ENCODE measurements at regions not wholly inside any gene's neighbourhood (a gene's known extent, or its start where the extent isn't known, plus 50 kb on each side); places are given as distances from the start of the nearest gene placed in this dataset.
A peak's percentile ranks its signal among the peaks of the same experiment; 100 is the strongest.
"Not testable (repeated sequence)": the region's sequence is repeated elsewhere in the genome, so short reads cannot be mapped to it uniquely, and the experiment has no call there.

- TF ChIP-seq, protein P1, sequence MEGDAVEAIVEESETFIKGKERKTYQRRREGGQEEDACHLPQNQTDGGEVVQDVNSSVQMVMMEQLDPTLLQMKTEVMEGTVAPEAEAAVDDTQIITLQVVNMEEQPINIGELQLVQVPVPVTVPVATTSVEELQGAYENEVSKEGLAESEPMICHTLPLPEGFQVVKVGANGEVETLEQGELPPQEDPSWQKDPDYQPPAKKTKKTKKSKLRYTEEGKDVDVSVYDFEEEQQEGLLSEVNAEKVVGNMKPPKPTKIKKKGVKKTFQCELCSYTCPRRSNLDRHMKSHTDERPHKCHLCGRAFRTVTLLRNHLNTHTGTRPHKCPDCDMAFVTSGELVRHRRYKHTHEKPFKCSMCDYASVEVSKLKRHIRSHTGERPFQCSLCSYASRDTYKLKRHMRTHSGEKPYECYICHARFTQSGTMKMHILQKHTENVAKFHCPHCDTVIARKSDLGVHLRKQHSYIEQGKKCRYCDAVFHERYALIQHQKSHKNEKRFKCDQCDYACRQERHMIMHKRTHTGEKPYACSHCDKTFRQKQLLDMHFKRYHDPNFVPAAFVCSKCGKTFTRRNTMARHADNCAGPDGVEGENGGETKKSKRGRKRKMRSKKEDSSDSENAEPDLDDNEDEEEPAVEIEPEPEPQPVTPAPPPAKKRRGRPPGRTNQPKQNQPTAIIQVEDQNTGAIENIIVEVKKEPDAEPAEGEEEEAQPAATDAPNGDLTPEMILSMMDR (IDR thresholded peaks at IDR 0.05): no peak
- no peak overlapping the region for H3K4me3 Mint-ChIP-seq (ENCODE audit: unreplicated experiment)
- H3K9me3 Mint-ChIP-seq (ENCODE audit: low read depth): no peaks in the 10 kb centered on the region
- peak; percentile 35 for DNase-seq (ENCODE audit: low spot score)
- H3K27ac Mint-ChIP-seq (ENCODE audit: unreplicated experiment): no peak overlapping the region
- no peaks in the 10 kb centered on the region for H3K27me3 Mint-ChIP-seq (ENCODE audit: low read depth)
- H3K36me3 Mint-ChIP-seq (ENCODE audit: low read depth): no peaks in the 10 kb centered on the region
- peaks cover 11% of the 10 kb centered on the region for H3K4me1 Mint-ChIP-seq (ENCODE audit: low read depth)
Measured at GRCh38 chr3:196135693-196136639, 54.1 kb upstream of the TFRC start.

DNA sequence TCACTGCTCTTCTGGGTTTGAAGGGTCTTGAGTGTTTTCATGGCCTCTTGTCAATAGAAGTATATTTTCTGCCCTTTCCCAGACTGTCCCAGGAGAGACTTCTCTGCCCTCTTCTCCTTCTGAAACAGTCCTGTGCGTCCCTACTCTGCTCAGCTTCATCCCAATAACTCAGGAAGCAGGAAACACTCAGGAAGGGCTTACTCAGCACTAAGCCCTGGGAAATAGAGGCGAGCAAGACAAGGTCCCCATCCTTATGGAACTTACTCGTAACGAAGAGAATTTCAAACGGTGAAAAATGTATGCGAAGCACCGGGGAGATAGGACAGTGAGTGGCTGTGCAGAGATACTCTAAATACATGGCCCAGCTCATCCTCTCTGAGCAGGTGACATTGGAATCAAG lies 52.8 kb upstream of the TFRC start:
- no peaks in the 10 kb centered on the region for H3K36me3 Mint-ChIP-seq (ENCODE audit: low read depth)
- DNase-seq (ENCODE audit: low spot score): no peak
- H3K27me3 Mint-ChIP-seq (ENCODE audit: low read depth): no peaks in the 10 kb centered on the region
- no peak overlapping the region for H3K27ac Mint-ChIP-seq (ENCODE audit: unreplicated experiment)
- H3K4me3 Mint-ChIP-seq (ENCODE audit: unreplicated experiment): no peak overlapping the region
- peaks cover 11% of the 10 kb centered on the region for H3K4me1 Mint-ChIP-seq (ENCODE audit: low read depth)
- TF ChIP-seq, protein P1 (IDR thresholded peaks at IDR 0.05): no peak
- H3K9me3 Mint-ChIP-seq (ENCODE audit: low read depth): no peaks in the 10 kb centered on the region

DNA sequence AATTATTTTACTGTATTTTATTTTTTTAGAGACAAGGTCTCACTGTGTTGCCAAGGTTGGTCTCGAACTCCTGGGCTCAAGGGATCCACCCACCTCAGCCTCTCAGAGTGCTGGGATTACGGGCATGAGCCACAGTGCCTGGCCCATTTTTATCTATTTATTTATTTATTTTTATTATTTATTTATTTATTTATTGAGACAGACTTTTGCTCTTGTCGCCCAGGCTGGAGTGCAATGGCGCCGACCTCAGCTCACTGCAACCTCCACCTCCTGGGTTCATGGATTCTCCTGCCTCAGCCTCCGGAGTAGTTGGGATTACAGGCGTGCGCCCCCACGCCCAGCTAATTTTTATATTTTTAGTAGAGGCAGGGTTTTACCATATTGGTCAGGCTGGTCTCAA lies 52.0 kb upstream of the TFRC start:
- not testable (repeated sequence) for H3K9me3 Mint-ChIP-seq (ENCODE audit: low read depth); H3K27me3 Mint-ChIP-seq (ENCODE audit: low read depth); H3K36me3 Mint-ChIP-seq (ENCODE audit: low read depth); H3K4me3 Mint-ChIP-seq (ENCODE audit: unreplicated experiment); H3K27ac Mint-ChIP-seq (ENCODE audit: unreplicated experiment)
- H3K4me1 Mint-ChIP-seq (ENCODE audit: low read depth): peaks cover 11% of the 10 kb centered on the region
- DNase-seq (ENCODE audit: low spot score): peak; percentile 34

DNA sequence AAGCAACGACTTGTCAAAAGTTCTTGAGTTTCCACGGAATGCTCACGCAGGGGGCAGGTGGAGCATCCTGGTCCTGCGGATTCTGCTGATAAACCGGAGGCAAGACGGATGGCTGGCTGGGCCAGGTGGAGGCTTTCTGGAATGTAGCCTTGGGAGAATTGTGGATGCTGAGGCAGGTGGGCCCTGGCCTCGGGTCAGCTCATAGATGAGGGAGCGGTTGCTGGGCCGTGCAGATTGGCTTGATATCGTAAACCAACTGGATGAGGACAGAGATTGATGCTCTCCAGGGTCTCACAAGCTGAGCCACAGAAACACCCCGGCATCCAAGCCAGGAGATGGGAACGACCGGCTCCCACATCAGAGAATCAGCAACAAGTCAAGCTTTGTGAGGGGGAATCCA lies 50.0 kb upstream of the TFRC start:
- DNase-seq (ENCODE audit: low spot score): peak; percentile 54
- Mint-ChIP-seq H3K36me3 (ENCODE audit: low read depth) (no peaks in the 10 kb centered on the region), H3K27me3 (ENCODE audit: low read depth) (no peaks in the 10 kb centered on the region), H3K4me3 (ENCODE audit: unreplicated experiment) (no peak overlapping the region), H3K27ac (ENCODE audit: unreplicated experiment) (no peak overlapping the region), H3K9me3 (ENCODE audit: low read depth) (no peaks in the 10 kb centered on the region), H3K4me1 (ENCODE audit: low read depth) (peaks cover 11% of the 10 kb centered on the region)
- TF ChIP-seq, protein P1 (IDR thresholded peaks at IDR 0.05): no peak

Measured in chondrocyte (in vitro differentiated cells).